HG02763 (cell line): ENCODE measurements at regions not wholly inside any gene's neighbourhood (a gene's known extent, or its start where the extent isn't known, plus 50 kb on each side); places are given as distances from the start of the nearest gene placed in this dataset.

ENCODE experiments used
- ATAC-seq: cut with Tn5 transposase; IDR thresholded peaks from one replicate; pipeline ENCODE4 v1.9.1; 2021; ENCODE audit warnings: mild to moderate bottlenecking, moderate library complexity; ENCODE audit not compliant: unreplicated experiment

- no peak for ATAC-seq
These were observed 269.3 kb downstream of the UQCRFS1 start for GRCh38 chr19:28943651-28944050.

- ATAC-seq: no peak
These were observed 271.1 kb downstream of the UQCRFS1 start for GRCh38 chr19:28941833-28942232.

GRCh38 chr19:28940751-28941500 is 272.0 kb downstream of the UQCRFS1 start:
- no peak for ATAC-seq

- no peak for ATAC-seq
These were observed 273.7 kb downstream of the UQCRFS1 start for GRCh38 chr19:28939236-28939635.

- ATAC-seq: no peak
These were observed 276.9 kb downstream of the UQCRFS1 start for GRCh38 chr19:28936001-28936400.

GRCh38 chr19:28934631-28935030 is 278.3 kb downstream of the UQCRFS1 start:
- no peak for ATAC-seq

- no peak for ATAC-seq
These were observed 279.9 kb downstream of the UQCRFS1 start for GRCh38 chr19:28933039-28933438.

GRCh38 chr19:28932446-28932845 is 280.5 kb downstream of the UQCRFS1 start:
- ATAC-seq: no peak

- ATAC-seq: no peak
These were observed 283.9 kb downstream of the UQCRFS1 start for GRCh38 chr19:28929006-28929405.

GRCh38 chr19:28927456-28927855 is 285.5 kb downstream of the UQCRFS1 start:
- ATAC-seq: no peak

GRCh38 chr19:28920269-28921066 is 292.5 kb downstream of the UQCRFS1 start:
- ATAC-seq: no peak

GRCh38 chr19:28917621-28918020 is 295.3 kb downstream of the UQCRFS1 start:
- ATAC-seq: no peak

- no peak for ATAC-seq
These were observed 297.1 kb downstream of the UQCRFS1 start for GRCh38 chr19:28915737-28916460.

GRCh38 chr19:28915202-28915601 is 297.7 kb downstream of the UQCRFS1 start:
- ATAC-seq: no peak

- ATAC-seq: no peak
These were observed 298.8 kb downstream of the UQCRFS1 start for GRCh38 chr19:28914173-28914572.

GRCh38 chr19:28913626-28914025 is 299.3 kb downstream of the UQCRFS1 start:
- no peak for ATAC-seq

- ATAC-seq: no peak
These were observed 304.0 kb downstream of the UQCRFS1 start for GRCh38 chr19:28908941-28909340.

GRCh38 chr19:28907534-28907933 is 305.4 kb downstream of the UQCRFS1 start:
- no peak for ATAC-seq

GRCh38 chr19:28905996-28906395 is 307.0 kb downstream of the UQCRFS1 start:
- no peak for ATAC-seq

GRCh38 chr19:28899703-28900102 is 313.2 kb downstream of the UQCRFS1 start:
- ATAC-seq: no peak

- no peak for ATAC-seq
These were observed 314.7 kb downstream of the UQCRFS1 start for GRCh38 chr19:28898249-28898648.
